DOHH2 (cell line): ENCODE measurements at regions not wholly inside any gene's neighbourhood (a gene's known extent, or its start where the extent isn't known, plus 50 kb on each side); places are given as distances from the start of the nearest gene placed in this dataset.

Source experiments
- CTCF ChIP-seq: fragments of 200-600 bp; sonication (generic); IDR thresholded peaks from one replicate; pipeline ENCODE4 v1.5.1; 2014; ENCODE audit warnings: antibody characterized with exemption, mild to moderate bottlenecking, low read depth, low read length; ENCODE audit not compliant: poor library complexity, severe bottlenecking
- EZH2phosphoT487 ChIP-seq: fragments of 200-600 bp; sonication (generic); IDR thresholded peaks from 2 replicates; pipeline ENCODE4 v1.6.1; 2017; ENCODE audit warnings: borderline replicate concordance, mild to moderate bottlenecking, antibody characterized with exemption, low read length, moderate library complexity, mixed read lengths

GRCh38 chr1:228939881-228940392 is 204.7 kb downstream of the RHOU start:
- TF ChIP-seq CTCF (no peak), EZH2phosphoT487 (no peak)
